Esophagus squamous epithelium (tissue), 5 donors: ENCODE measurements at regions not wholly inside any gene's neighbourhood (a gene's known extent, or its start where the extent isn't known, plus 50 kb on each side); places are given as distances from the start of the nearest gene placed in this dataset.

ENCODE experiments used
- DNase-seq: peaks from one replicate; lab custom pipeline; 2025; lab: John Stamatoyannopoulos, UW
- H3K27ac ChIP-seq, 4 donors: fragments of 200-600 bp; sonication (generic); one replicate each; pipeline ENCODE4 v1.5.1; 2016 to 2019; ENCODE audit warnings: mild to moderate bottlenecking in 1 of 4
- H3K27me3 ChIP-seq, 4 donors: fragments of 200-600 bp; sonication (generic); 1 replicate in 3 of 4; 2 replicates in 1 of 4; pipeline versions ENCODE4 v1.5.1 to v1.6.0; 2017 to 2021; ENCODE audit warnings: antibody characterized with exemption in 1 of 4
- H3K36me3 ChIP-seq, 3 donors: fragments of 200-600 bp; sonication (generic); one replicate each; pipeline ENCODE4 v1.5.1; 2016 to 2019
- H3K4me1 ChIP-seq, 3 donors: fragments of 200-600 bp; sonication (generic); one replicate each; pipeline ENCODE4 v1.5.1; 2017 to 2019
- H3K4me3 ChIP-seq, 4 donors: fragments of 200-600 bp; sonication (generic); 1 replicate in 3 of 4; 2 replicates in 1 of 4; pipeline ENCODE4 v1.5.1; 2016 to 2019; ENCODE audit warnings: mild to moderate bottlenecking in 2 of 4, moderate library complexity in 1 of 4
- H3K9me3 ChIP-seq, 3 donors: fragments of 200-600 bp; sonication (generic); one replicate each; pipeline ENCODE4 v1.5.1; 2016 to 2019
- CTCF ChIP-seq, 6 experiments: fragments of 450-650 bp in 4 of 6; fragments of 200-600 bp in 2 of 6; sonication (generic) in 2 of 6; IDR thresholded peaks; one replicate each; pipeline ENCODE4 v1.5.1; 2016 to 2019; ENCODE audit warnings: antibody characterized with exemption in 6 of 6, mild to moderate bottlenecking in 4 of 6, moderate library complexity in 4 of 6
- POLR2A ChIP-seq, 4 donors: fragments of 450-650 bp; IDR thresholded peaks; one replicate each; pipeline ENCODE4 v1.6.1; 2017; ENCODE audit warnings: antibody characterized with exemption in 4 of 4, mild to moderate bottlenecking in 4 of 4, moderate library complexity in 3 of 4
- WGBS, 2 donors: methylation state at CpG; one replicate each; pipeline ENCODE4 v1.1.5; 2018; 5-methylcytosine and 5-hydroxymethylcytosine counted together
- intact Hi-C: fragments of 100-400 bp; cut with DNase I; formaldehyde crosslinking; loops from one replicate; pipeline ENCODE4 v1.15.0; 2022
- donor health status: DM: yes; HTN: yes; CAD: no.

GRCh38 chr5:61674378-61674777, 342.3 kb downstream of the ZSWIM6 start:
- peaks cover 0 to 19% (median 10%) of the 10 kb centered on the region in 3 donors for H3K4me1 ChIP-seq
- no peak overlapping the region for H3K27ac ChIP-seq
- no peak for TF ChIP-seq CTCF (IDR thresholded peaks at IDR 0.05)
- TF ChIP-seq POLR2A (IDR thresholded peaks at IDR 0.05), result no peak
- no peaks in the 10 kb centered on the region for H3K9me3 ChIP-seq
- H3K27me3 ChIP-seq, result no peaks in the 10 kb centered on the region
- no peaks in the 10 kb centered on the region for H3K36me3 ChIP-seq
- no peak for DNase-seq
- H3K4me3 ChIP-seq, result no peak overlapping the region
- WGBS, 2 donors, result 63 to 88% methylated on average over 2 of the region's 4 CpGs
- intact Hi-C loops, result no loop called here

GRCh38 chr5:61675015-61675692, 343.1 kb downstream of the ZSWIM6 start:
- WGBS, 2 donors, result 79 to 82% methylated on average over 3 of the region's 5 CpGs
- DNase-seq, result no peak
- Histone ChIP-seq H3K36me3 (no peaks in the 10 kb centered on the region), H3K27me3 (no peaks in the 10 kb centered on the region), H3K4me1 (peaks cover 0 to 19% (median 10%) of the 10 kb centered on the region in 3 donors), H3K9me3 (no peaks in the 10 kb centered on the region), H3K27ac (no peak overlapping the region), H3K4me3 (no peak overlapping the region)
- TF ChIP-seq CTCF (IDR thresholded peaks at IDR 0.05), result peak in 1 of 6 experiments; percentile 5
- no peak for TF ChIP-seq POLR2A (IDR thresholded peaks at IDR 0.05)
- intact Hi-C loops, result no loop called here

GRCh38 chr5:61677220-61677619, 345.2 kb downstream of the ZSWIM6 start:
- intact Hi-C loops, result no loop called here
- Histone ChIP-seq H3K36me3 (no peaks in the 10 kb centered on the region), H3K4me1 (peaks cover 0 to 17% (median 10%) of the 10 kb centered on the region in 3 donors), H3K27ac (no peak overlapping the region), H3K27me3 (no peaks in the 10 kb centered on the region), H3K4me3 (no peak overlapping the region), H3K9me3 (no peaks in the 10 kb centered on the region)
- WGBS, 2 donors, result 79 to 83% methylated on average over 2 of the region's 2 CpGs
- TF ChIP-seq POLR2A (IDR thresholded peaks at IDR 0.05) (no peak), CTCF (IDR thresholded peaks at IDR 0.05) (no peak)
- no peak for DNase-seq

- no peak overlapping the region for H3K4me3 ChIP-seq
- no peaks in the 10 kb centered on the region for H3K9me3 ChIP-seq
- H3K36me3 ChIP-seq, result no peaks in the 10 kb centered on the region
- intact Hi-C loops, result no loop called here
- no peaks in the 10 kb centered on the region for H3K4me1 ChIP-seq
- H3K27me3 ChIP-seq, result no peaks in the 10 kb centered on the region
- H3K27ac ChIP-seq, result no peak overlapping the region
- 94 to 100% methylated on average over 2 to 4 of the region's 4 CpGs for WGBS, 2 donors
- TF ChIP-seq CTCF (IDR thresholded peaks at IDR 0.05) (no peak), POLR2A (IDR thresholded peaks at IDR 0.05) (no peak)
- no peak for DNase-seq
Observed at GRCh38 chr5:61678966-61679365, 346.9 kb downstream of the ZSWIM6 start.

GRCh38 chr5:61679562-61679961, 347.5 kb downstream of the ZSWIM6 start:
- intact Hi-C loops, result no loop called here

More at GRCh38 chr5:61679562-61679961, 347.5 kb downstream of the ZSWIM6 start:
- Histone ChIP-seq H3K27me3 (peaks cover 0 to 5% (median 0%) of the 10 kb centered on the region in 4 donors), H3K27ac (no peak overlapping the region), H3K4me3 (no peak overlapping the region), H3K36me3 (no peaks in the 10 kb centered on the region), H3K9me3 (no peaks in the 10 kb centered on the region), H3K4me1 (no peaks in the 10 kb centered on the region)
- WGBS, 2 donors, result 70 to 80% methylated on average over 3 of the region's 3 CpGs
- DNase-seq, result no peak
- TF ChIP-seq CTCF (IDR thresholded peaks at IDR 0.05) (no peak), POLR2A (IDR thresholded peaks at IDR 0.05) (no peak)
